ENCODE measurements at regions not wholly inside any gene's neighbourhood (a gene's known extent, or its start where the extent isn't known, plus 50 kb on each side); places are given as distances from the start of the nearest gene placed in this dataset.

- Histone ChIP-seq H3K79me2 (ENCODE audit: control insufficient read depth, insufficient read depth, low read length) (no peaks in the 10 kb centered on the region), H3K36me3 (ENCODE audit: control insufficient read depth, insufficient read depth, low read length) (no peaks in the 10 kb centered on the region), H3K9me1 (ENCODE audit: control insufficient read depth, insufficient read depth, low read length) (no peaks in the 10 kb centered on the region), H3K9ac (ENCODE audit: insufficient read depth in 1 of 2, low read depth in 2 of 2, low read length in 2 of 2) (no peak overlapping the region), H3K9me3 (replicated peaks; ENCODE audit: control insufficient read depth, insufficient read depth, low read depth, low read length) (no peaks in the 10 kb centered on the region), H3K27ac (ENCODE audit: extremely low read depth, low read depth, low read length) (no peak overlapping the region), H3K4me3 (no peak overlapping the region), H2AFZ (ENCODE audit: low read depth, low read length) (no peak overlapping the region), H3K4me2 (ENCODE audit: insufficient read depth, low read length) (no peak overlapping the region), H3K4me1 (replicated peaks in 1 of 2; ENCODE audit: control insufficient read depth in 2 of 2, insufficient read depth in 2 of 2, low read length in 2 of 2) (no peaks in the 10 kb centered on the region), H3K27me3 (ENCODE audit: control insufficient read depth in 2 of 2, insufficient read depth in 2 of 2, low read length in 2 of 2) (peaks cover 0 to 6% of the 10 kb centered on the region in 2 experiments; a peak in 2 of 5 replicates), H4K20me1 (replicated peaks; ENCODE audit: control insufficient read depth, insufficient read depth, low read length) (no peaks in the 10 kb centered on the region; the same call in 1 of the 2 replicates)
- in situ Hi-C loops (cut with MboI) (no loop called here), intact Hi-C loops (cut with micrococcal nuclease) (no loop called here)
- WGBS (ENCODE audit: insufficient coverage, low coverage, missing lambda C conversion rate): 0% methylated on average over 2 of the region's 2 CpGs
- ATAC-seq (no peak), DNase-seq (ENCODE audit: extremely low read depth in 1 of 4, low spot score in 3 of 4) (no peak), FAIRE-seq (no peak)
- TF ChIP-seq IRF2 (CRISPR knock-in tag; IDR thresholded peaks at IDR 0.05): no peak
- TF ChIP-seq PCBP2 (IDR thresholded peaks at IDR 0.05; ENCODE audit: low read depth, low read length, poor library complexity, severe bottlenecking): no peak
- no peak for TF ChIP-seq ZNF253 (CRISPR knock-in tag; conservative IDR thresholded peaks at IDR 0.05)
- no peak for TF ChIP-seq PBX2 (CRISPR knock-in tag; IDR thresholded peaks at IDR 0.05; ENCODE audit: low read depth)
- TF ChIP-seq PBX2 (tag; conservative IDR thresholded peaks at IDR 0.05; ENCODE audit: low read depth): no peak
- CTCF ChIA-PET (ENCODE audit: low intra/inter-chr PET ratio): no interaction called here
- POLR2A ChIA-PET: no interaction called here
- BruUV-seq (replicated peaks): no TSS peak
Measured at GRCh38 chr2:129369437-129369836, 610.0 kb upstream of the RAB6C start.
